RWPE1 (cell line): ENCODE measurements at regions not wholly inside any gene's neighbourhood (a gene's known extent, or its start where the extent isn't known, plus 50 kb on each side); places are given as distances from the start of the nearest gene placed in this dataset.

Source experiments
- CTCF ChIA-PET: fragments of 350-600 bp; sonication (Branson Sonifier 250); formaldehyde crosslinking; extraction: SDS; loops from one replicate; lab custom pipeline; 2021; lab: Yijun Ruan, JAX
- POLR2A ChIA-PET: fragments of 400-600 bp; formaldehyde crosslinking; extraction: SDS; loops from one replicate; lab custom pipeline; 2020; ENCODE audit warnings: antibody characterized with exemption; ENCODE audit not compliant: low non-redundant PET; lab: Yijun Ruan, JAX
- DNase-seq: peaks from one replicate; pipeline ENCODE4 v3.0.0; 2012; ENCODE audit warnings: low spot score
- H3K27ac ChIP-seq: fragments of 450-650 bp; 2 replicates; pipeline ENCODE4 v1.5.1; 2017
- CTCF ChIP-seq: fragments of 450-650 bp; conservative IDR thresholded peaks from 2 replicates; pipeline ENCODE4 v1.5.1; 2017; ENCODE audit warnings: low read depth, mild to moderate bottlenecking

GRCh38 chr13:75936791-75937190 is 300.7 kb downstream of the LMO7 start:
- ChIA-PET POLR2A (no interaction called here), CTCF (no interaction called here)
- no peak overlapping the region for H3K27ac ChIP-seq
- no peak for DNase-seq
- TF ChIP-seq CTCF = no peak

GRCh38 chr13:75935805-75936204 is 299.7 kb downstream of the LMO7 start:
- H3K27ac ChIP-seq = no peak overlapping the region
- DNase-seq = no peak
- ChIA-PET POLR2A (no interaction called here), CTCF (no interaction called here)
- no peak for TF ChIP-seq CTCF

DNA sequence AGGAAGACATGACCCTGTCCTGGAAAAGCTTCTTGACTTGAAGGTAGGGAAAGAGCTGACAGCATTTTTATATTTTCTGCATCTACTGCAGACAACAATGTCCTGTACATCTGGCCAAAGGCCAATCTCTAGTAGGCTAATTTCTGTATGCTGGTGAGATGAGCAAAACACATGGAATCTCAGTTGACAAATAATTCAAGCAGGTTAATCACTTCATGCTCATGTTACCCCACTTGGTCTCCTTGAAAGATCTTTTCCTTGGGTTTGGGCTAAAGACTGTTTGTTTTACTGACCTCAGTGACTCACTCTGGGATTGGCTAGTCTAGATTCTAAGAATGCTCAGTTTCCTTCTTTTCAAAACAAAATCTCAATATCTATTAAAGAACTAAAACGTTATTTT is 298.8 kb downstream of the LMO7 start:
- CTCF ChIA-PET = no interaction called here
- no peak overlapping the region for H3K27ac ChIP-seq
- POLR2A ChIA-PET = no interaction called here
- TF ChIP-seq CTCF = no peak
- DNase-seq = no peak

DNA sequence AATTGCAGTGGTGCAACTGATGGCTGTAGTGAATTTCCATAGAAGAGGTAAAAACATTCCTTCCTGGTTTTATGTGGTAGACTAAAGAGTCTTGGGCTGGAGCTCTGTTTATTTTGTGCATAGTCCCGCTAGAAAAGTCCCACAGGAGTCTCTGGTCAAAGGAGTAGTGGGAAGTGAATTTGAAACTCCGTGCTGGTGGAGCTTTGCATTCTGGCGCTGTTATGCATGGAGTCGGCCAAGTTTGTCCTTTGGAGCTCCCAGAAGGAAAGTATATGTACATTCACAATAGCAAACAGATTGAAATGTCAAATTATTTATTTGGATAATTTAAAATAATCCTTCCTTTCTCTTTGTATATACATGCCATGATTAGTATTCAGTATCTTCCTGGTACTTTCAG is 296.5 kb downstream of the LMO7 start:
- no peak overlapping the region for H3K27ac ChIP-seq
- ChIA-PET CTCF (no interaction called here), POLR2A (no interaction called here)
- no peak for DNase-seq
- TF ChIP-seq CTCF = no peak

GRCh38 chr13:75931116-75931515 is 295.0 kb downstream of the LMO7 start:
- ChIA-PET POLR2A (no interaction called here), CTCF (interaction anchor here (0.6 kb wide), 1 partner anchor 49 kb away, joined by 3 read pairs; no protein-coding TSS in a partner anchor)
- no peak for TF ChIP-seq CTCF
- H3K27ac ChIP-seq = no peak overlapping the region
- DNase-seq = no peak

GRCh38 chr13:75929076-75929475 is 292.9 kb downstream of the LMO7 start:
- TF ChIP-seq CTCF = no peak
- H3K27ac ChIP-seq = no peak overlapping the region
- CTCF ChIA-PET = no interaction called here
- DNase-seq = no peak
- POLR2A ChIA-PET = no interaction called here
